H1 (cell line): ENCODE measurements at regions not wholly inside any gene's neighbourhood (a gene's known extent, or its start where the extent isn't known, plus 50 kb on each side); places are given as distances from the start of the nearest gene placed in this dataset.

ENCODE experiments used
- CTBP2 ChIP-seq: IDR thresholded peaks from 2 replicates; pipeline ENCODE4 v1.7.0; 2011; ENCODE audit warnings: borderline replicate concordance, mild to moderate bottlenecking, moderate library complexity, mixed read lengths, low read length; ENCODE audit not compliant: insufficient read depth, insufficient read length
- CTCF ChIP-seq, 3 experiments: IDR thresholded peaks; 1 replicate in 2 of 3; 2 replicates in 1 of 3; pipeline versions ENCODE4 v1.5.1 to v1.6.1; 2011; ENCODE audit warnings: low read length in 3 of 3, mild to moderate bottlenecking in 3 of 3, inconsistent platforms in 2 of 3, low read depth in 1 of 3, moderate library complexity in 1 of 3; ENCODE audit not compliant: insufficient read depth in 1 of 3; ENCODE audit errors: control extremely low read depth in 1 of 3
- MAFK ChIP-seq: IDR thresholded peaks from 2 replicates; pipeline ENCODE4 v1.6.1; 2012; ENCODE audit warnings: low read depth, mild to moderate bottlenecking, improper control_type of control experiment, low read length
- SIRT6 ChIP-seq: IDR thresholded peaks from one replicate; pipeline ENCODE4 v1.7.1; 2012; ENCODE audit warnings: low read length, inconsistent platforms
- TAF7 ChIP-seq: optimal IDR thresholded peaks from 2 replicates; pipeline ENCODE3; 2011; ENCODE audit warnings: low read depth, mild to moderate bottlenecking, inconsistent platforms, low read length, moderate library complexity, borderline replicate concordance

- TF ChIP-seq MAFK (no peak), CTCF (IDR thresholded peaks at IDR 0.05; ENCODE audit: control extremely low read depth in 1 of 3, insufficient read depth in 1 of 3, low read depth in 1 of 3, low read length in 3 of 3) (no peak), CTBP2 (no peak), SIRT6 (no peak), TAF7 (no peak)
- TF ChIP-seq, all 59 proteins: peak for 0
Measured at GRCh38 chr16:17705847-17706246, 235.1 kb upstream of the XYLT1 start (continued).
